ENCODE measurements at regions not wholly inside any gene's neighbourhood (a gene's known extent, or its start where the extent isn't known, plus 50 kb on each side); places are given as distances from the start of the nearest gene placed in this dataset.

GRCh38 chr4:181670506-181670905 is 572.7 kb upstream of the TENM3 start:
- no peak for TF ChIP-seq CTCF (IDR thresholded peaks at IDR 0.05)
- TF ChIP-seq POLR2A (IDR thresholded peaks at IDR 0.05) = no peak
